Astrocyte of the spinal cord (primary cell): ENCODE measurements at regions not wholly inside any gene's neighbourhood (a gene's known extent, or its start where the extent isn't known, plus 50 kb on each side); places are given as distances from the start of the nearest gene placed in this dataset.

Source experiments
- DNase-seq: peaks from one replicate; pipeline ENCODE4 v3.0.0; 2011; ENCODE audit warnings: low read depth, low spot score
- H3K4me3 ChIP-seq: 2 replicates; pipeline ENCODE4 v1.5.1; 2011; ENCODE audit warnings: low read depth, mild to moderate bottlenecking, low read length, moderate library complexity
- in situ Hi-C: cut with HindIII; loops from 2 replicates; pipeline ENCODE4 v1.10.0; 2017; ENCODE audit warnings: low sequenced_read_pairs
- TF ChIP-seq, protein P1 (sequence below): IDR thresholded peaks from 2 replicates; pipeline ENCODE4 v1.5.1; 2012; ENCODE audit warnings: low read depth, mild to moderate bottlenecking, low read length, inconsistent platforms

DNA sequence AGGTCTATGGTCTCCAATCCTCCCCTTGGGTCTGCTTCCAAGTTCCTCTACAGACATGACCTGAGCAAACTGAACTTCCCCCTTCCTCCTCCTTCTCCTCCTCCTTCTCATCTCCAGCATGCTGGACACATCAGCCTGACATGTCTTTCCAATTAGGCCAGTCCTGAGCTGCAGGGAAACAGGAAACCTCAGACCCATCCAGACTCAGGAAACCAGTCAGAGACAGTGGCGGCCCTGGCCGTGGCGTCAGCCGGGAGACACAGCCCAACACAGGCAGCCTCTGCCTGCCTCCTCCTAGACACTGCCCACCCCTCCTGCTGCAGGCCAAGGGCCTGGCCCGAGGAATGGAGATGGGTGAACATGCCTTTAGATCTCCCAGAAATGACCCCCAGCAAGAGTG, 468.8 kb downstream of the BCL11B start:
- H3K4me3 ChIP-seq = no peak overlapping the region
- DNase-seq = no peak
- TF ChIP-seq, protein P1, sequence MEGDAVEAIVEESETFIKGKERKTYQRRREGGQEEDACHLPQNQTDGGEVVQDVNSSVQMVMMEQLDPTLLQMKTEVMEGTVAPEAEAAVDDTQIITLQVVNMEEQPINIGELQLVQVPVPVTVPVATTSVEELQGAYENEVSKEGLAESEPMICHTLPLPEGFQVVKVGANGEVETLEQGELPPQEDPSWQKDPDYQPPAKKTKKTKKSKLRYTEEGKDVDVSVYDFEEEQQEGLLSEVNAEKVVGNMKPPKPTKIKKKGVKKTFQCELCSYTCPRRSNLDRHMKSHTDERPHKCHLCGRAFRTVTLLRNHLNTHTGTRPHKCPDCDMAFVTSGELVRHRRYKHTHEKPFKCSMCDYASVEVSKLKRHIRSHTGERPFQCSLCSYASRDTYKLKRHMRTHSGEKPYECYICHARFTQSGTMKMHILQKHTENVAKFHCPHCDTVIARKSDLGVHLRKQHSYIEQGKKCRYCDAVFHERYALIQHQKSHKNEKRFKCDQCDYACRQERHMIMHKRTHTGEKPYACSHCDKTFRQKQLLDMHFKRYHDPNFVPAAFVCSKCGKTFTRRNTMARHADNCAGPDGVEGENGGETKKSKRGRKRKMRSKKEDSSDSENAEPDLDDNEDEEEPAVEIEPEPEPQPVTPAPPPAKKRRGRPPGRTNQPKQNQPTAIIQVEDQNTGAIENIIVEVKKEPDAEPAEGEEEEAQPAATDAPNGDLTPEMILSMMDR = no peak
- in situ Hi-C loops = no loop called here

DNA sequence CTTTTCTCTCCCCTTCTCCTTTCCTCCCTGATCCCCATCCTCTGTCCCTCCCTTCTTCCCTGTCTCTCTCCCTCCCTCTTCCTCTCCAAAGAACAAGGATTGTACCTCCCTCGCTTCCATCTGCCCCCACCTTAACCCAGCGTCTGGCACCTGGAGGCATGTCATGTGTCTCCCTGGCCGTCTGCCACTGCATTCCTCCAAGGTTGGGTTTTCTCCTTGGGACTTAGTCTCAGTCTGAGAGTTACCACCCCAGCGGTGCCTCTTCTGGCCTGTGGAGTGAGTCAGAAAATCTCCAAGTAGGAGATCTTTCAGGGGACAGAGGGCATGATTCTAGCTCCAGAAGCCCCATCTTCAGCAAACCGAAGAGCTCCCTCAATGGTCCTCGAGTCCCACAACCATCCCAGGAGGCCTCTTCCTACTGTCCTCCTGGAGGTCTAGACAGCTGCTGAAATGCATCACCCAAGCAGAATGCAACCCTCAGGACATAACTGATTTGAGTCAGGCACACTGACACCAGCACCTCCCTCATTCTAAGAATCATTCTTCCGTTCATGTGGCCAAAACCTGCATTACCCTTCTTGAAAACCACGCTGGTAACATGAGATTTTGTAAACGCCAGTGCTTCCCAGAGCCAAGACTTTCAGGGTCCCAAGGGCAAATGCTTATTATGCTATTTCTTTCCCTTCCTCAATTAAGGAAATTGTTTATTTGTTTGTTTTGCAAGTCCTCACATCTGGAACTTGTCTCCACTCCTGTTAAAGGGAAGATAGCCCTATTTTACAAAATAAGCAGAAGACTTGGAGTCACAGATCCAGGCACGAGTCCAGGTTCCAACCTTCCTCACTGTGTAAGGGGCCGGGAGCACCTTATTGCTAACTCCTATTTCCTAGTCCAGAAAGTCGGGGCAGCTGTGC, 463.2 kb downstream of the BCL11B start:
- TF ChIP-seq, protein P1 = no peak
- no peak overlapping the region for H3K4me3 ChIP-seq
- no peak for DNase-seq
- in situ Hi-C loops = no loop called here

DNA sequence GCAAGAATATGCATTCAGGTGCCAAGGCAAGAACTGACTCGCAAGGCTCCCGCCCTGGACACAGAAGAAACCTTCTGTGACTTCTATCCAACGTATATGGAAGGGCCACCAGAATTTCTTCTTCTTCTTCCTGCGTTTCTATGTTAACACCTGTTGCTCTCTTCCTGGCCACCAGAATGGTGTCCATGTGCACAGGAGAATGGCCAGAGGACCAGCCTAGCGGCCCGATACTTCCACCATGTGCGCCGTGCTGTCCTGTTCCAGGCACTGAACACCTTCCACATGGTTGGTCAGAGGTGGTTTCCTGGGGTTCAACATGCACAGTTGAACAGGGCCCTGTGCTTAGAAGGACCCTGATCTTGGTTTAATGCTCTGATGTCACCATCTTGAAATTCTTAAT, 455.8 kb downstream of the BCL11B start:
- no peak for DNase-seq
- H3K4me3 ChIP-seq = no peak overlapping the region
- TF ChIP-seq, protein P1 = no peak
- in situ Hi-C loops = no loop called here

DNA sequence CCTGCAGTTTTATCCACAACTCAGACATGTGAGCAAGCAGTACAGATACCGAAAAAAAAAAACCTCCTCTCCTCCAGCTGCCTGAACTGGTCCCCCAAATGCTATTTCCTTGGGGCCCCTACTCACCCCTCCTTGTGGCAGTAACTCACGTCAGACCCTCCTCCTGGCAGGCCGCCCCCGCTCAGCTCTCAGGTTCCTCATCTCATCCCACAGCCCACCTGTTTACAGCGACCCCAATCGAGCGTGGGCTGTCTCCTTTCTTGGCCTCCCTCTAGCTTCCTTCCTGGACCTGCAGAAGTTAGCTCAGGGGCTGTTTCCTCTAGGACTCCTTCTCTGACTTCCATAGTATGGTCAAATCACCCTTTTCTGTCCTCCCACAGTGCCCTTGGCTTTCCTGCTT, 455.3 kb downstream of the BCL11B start:
- no peak overlapping the region for H3K4me3 ChIP-seq
- TF ChIP-seq, protein P1 = no peak
- DNase-seq = no peak
- in situ Hi-C loops = no loop called here

DNA sequence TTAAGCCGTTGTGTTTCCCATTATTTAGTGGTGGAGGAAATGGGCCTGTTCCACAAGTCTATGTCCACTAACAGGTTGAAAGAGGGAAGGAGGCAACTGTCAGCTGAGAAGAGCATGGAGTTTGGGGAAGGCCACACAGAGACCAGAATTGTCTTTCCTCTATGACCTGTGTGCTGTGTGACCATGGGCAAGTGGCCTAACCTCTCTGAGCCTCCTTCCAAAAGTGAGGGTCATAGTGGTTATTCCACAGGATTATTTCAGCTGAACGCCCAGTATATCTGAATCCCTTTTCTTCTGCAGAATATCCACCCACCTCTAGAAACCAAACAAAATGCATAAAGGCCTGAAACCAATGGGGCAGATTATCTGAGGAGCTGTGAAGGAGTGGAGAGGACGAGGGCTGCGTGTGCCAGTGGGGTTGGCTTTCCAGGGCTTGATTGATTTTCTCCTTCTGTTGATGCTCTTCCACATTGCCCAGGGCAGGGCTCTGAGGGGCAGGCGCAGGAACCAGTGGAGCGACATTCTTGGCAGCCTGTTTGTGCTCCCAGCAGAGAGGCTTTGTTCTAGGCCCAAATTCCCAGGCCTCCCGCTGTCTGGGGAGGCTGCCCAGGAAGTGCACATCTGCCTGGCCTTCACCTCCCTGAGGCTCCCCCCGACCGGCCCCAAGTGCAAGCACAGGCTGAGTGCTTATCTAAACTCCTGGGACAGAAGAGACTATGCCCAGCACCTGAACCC, 452.7 kb downstream of the BCL11B start:
- no peak for DNase-seq
- H3K4me3 ChIP-seq = no peak overlapping the region
- TF ChIP-seq, protein P1 = no peak
- in situ Hi-C loops = no loop called here

DNA sequence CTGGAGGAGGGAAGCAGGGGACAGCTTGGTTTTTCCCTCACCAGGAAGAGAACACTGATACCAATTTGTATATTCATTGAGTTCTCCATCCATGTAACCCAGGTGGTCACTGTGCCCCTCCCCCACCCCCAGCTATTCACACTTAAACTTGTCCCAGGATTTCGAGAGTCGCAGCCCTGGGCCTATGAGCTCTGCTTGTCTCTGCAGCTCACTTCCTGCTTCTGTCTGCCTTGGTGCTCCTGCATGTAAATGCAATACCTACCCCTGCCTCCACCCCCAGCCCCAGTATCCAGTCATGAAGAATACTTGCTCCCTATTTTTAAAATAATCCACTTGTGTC, 452.2 kb downstream of the BCL11B start:
- in situ Hi-C loops = no loop called here
- TF ChIP-seq, protein P1 = no peak
- DNase-seq = no peak
- H3K4me3 ChIP-seq = no peak overlapping the region
